Mammary epithelial cell (primary cell): ENCODE measurements at regions not wholly inside any gene's neighbourhood (a gene's known extent, or its start where the extent isn't known, plus 50 kb on each side); places are given as distances from the start of the nearest gene placed in this dataset.

Source experiments
- EZH2 ChIP-seq: IDR thresholded peaks from 2 replicates; pipeline ENCODE4 v1.6.1; 2012; ENCODE audit warnings: low read length, inconsistent platforms, borderline replicate concordance
- TF ChIP-seq, protein P1 (sequence below), 2 donors: IDR thresholded peaks in 1 of 2; conservative IDR thresholded peaks in 1 of 2; 2 replicates each; pipeline ENCODE4 v1.5.1; 2011 to 2012; ENCODE audit warnings: inconsistent platforms in 2 of 2, low read length in 2 of 2, mild to moderate bottlenecking in 2 of 2, control low read depth in 1 of 2, low read depth in 1 of 2; ENCODE audit not compliant: insufficient read depth in 1 of 2; ENCODE audit errors: extremely low read depth in 1 of 2

DNA sequence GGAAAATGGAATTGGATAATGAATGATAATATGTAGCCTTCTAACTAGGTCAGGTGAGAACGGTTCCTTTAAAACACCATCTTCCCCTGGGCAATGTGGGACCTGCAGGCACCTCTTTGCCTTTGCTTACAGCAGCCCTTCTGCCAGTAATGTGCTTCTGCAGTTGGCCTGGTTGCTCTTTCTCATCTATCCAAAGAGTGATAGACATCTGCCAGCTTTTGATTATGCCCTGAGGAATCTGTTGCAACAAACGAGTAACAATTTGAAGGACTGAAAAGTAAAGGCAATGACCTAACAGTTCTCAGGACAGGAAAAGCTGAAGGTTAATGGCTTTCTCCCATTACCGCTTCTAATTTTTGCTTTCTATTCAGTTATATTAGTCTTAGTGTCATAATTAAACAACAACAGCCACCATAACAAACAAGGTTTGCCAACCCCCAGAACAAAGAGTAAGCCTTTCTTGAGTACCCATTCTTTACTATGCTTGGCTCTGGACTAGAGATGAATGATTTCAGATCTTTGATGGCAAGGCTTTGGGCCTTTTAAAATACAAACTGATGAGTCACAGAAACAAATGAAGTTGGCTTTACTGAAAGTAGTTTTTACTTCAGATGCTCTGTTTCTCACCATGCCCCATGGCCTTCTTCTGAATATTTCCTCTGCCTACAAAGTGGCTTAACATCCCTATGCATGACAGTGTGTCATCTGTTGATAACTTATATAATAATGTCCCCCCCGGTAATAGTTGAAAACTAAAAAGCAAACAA lies 76.1 kb upstream of the KRR1 start:
- TF ChIP-seq, protein P1, sequence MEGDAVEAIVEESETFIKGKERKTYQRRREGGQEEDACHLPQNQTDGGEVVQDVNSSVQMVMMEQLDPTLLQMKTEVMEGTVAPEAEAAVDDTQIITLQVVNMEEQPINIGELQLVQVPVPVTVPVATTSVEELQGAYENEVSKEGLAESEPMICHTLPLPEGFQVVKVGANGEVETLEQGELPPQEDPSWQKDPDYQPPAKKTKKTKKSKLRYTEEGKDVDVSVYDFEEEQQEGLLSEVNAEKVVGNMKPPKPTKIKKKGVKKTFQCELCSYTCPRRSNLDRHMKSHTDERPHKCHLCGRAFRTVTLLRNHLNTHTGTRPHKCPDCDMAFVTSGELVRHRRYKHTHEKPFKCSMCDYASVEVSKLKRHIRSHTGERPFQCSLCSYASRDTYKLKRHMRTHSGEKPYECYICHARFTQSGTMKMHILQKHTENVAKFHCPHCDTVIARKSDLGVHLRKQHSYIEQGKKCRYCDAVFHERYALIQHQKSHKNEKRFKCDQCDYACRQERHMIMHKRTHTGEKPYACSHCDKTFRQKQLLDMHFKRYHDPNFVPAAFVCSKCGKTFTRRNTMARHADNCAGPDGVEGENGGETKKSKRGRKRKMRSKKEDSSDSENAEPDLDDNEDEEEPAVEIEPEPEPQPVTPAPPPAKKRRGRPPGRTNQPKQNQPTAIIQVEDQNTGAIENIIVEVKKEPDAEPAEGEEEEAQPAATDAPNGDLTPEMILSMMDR (conservative IDR thresholded peaks at IDR 0.05 in 1 of 2, IDR thresholded peaks at IDR 0.05 in 1 of 2; ENCODE audit: extremely low read depth in 1 of 2, insufficient read depth in 1 of 2, low read depth in 1 of 2, low read length in 2 of 2): no peak
- TF ChIP-seq EZH2: no peak
